ENCODE measurements at regions not wholly inside any gene's neighbourhood (a gene's known extent, or its start where the extent isn't known, plus 50 kb on each side); places are given as distances from the start of the nearest gene placed in this dataset.

DNA sequence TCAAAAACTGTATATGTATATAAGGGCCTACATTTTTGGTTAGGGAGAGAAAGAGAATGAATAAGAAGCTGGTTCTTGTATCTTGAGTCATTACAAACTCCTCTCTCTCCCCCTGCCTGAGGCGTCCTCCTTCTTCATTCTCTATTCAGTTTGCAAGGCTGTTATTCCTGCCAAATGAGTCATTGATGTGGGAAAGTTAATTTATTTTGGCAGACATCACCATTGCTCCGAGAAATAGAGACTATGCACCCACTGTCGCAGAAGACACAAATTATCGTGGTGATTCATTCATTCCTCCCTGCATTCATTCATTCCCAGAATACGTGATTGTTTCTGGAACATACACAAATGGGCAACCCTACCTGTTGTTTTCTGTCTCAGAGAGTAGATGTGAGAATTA, 112.5 kb upstream of the MED13L start:
- no peak for TF ChIP-seq POLR2A (IDR thresholded peaks at IDR 0.05)
- TF ChIP-seq, protein P1, sequence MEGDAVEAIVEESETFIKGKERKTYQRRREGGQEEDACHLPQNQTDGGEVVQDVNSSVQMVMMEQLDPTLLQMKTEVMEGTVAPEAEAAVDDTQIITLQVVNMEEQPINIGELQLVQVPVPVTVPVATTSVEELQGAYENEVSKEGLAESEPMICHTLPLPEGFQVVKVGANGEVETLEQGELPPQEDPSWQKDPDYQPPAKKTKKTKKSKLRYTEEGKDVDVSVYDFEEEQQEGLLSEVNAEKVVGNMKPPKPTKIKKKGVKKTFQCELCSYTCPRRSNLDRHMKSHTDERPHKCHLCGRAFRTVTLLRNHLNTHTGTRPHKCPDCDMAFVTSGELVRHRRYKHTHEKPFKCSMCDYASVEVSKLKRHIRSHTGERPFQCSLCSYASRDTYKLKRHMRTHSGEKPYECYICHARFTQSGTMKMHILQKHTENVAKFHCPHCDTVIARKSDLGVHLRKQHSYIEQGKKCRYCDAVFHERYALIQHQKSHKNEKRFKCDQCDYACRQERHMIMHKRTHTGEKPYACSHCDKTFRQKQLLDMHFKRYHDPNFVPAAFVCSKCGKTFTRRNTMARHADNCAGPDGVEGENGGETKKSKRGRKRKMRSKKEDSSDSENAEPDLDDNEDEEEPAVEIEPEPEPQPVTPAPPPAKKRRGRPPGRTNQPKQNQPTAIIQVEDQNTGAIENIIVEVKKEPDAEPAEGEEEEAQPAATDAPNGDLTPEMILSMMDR (IDR thresholded peaks at IDR 0.05): no peak

Data from adrenal gland (tissue), 5 donors.